GM18909 (cell line): ENCODE measurements at regions not wholly inside any gene's neighbourhood (a gene's known extent, or its start where the extent isn't known, plus 50 kb on each side); places are given as distances from the start of the nearest gene placed in this dataset.

Experiments used
- ATAC-seq: cut with Tn5 transposase; IDR thresholded peaks from one replicate; pipeline ENCODE4 v1.9.1; 2021; ENCODE audit warnings: mild to moderate bottlenecking; ENCODE audit not compliant: unreplicated experiment, poor library complexity

GRCh38 chr7:145951566-145951965, 165.0 kb upstream of the CNTNAP2 start:
- ATAC-seq = no peak

DNA sequence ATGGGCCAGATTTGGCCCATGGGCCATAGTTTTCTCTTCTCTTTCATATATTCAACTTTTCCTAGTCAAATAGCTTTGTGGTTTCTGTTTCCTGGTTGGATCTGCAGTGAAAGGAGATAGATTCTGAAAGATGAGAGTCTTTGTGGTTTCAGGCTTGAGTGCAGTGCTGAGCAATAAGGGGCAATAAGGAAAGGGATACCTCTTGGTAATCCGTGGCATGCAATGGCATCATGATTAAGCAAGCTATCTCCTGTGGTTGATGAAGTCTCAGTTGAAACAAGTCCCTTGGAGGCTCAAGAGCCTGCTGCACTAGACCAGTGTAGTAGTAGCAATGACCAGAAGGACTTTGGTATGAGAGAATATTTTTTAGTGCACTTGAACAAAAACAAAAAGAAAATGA, 187.7 kb upstream of the CNTNAP2 start:
- no peak for ATAC-seq

DNA sequence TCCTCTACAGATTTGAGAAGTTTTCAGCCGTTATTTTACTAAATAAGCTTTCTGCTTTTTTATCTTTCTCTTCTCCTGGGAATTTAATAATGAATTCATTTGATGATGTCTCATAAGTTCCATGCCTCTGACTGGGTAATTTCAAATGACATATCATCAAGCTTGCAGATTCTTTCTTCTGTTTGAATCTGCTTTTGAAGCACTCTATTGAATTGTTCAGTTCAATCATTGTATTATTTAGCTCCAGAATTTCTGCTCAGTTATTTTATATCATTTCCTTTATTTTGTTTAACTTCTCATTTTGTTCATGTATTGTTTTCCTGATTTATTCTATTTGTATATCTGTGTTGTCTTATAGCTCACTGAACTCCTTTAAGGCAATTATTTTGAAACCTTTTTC, 196.9 kb upstream of the CNTNAP2 start:
- ATAC-seq = no peak

DNA sequence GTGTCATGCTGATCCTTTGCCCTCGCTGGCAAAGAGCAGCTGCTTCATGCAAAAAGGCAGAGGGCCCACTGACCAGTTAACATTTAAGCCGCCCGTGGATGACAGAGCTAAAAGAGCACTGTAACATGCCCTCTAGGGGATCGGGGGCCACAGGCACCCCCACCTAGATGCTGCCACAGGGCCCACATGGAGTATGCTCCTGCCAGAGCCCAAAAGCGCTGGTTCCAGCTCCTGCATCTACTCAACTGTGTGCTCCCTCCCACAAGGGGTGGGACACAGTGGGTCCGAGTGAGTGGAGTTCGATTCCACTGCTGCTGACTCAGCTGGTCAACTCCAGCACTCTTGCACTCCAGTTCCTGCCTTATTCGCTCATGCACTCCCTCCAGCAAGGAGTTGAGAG, 199.8 kb upstream of the CNTNAP2 start:
- ATAC-seq = no peak

GRCh38 chr7:145915679-145916078, 200.9 kb upstream of the CNTNAP2 start:
- ATAC-seq = no peak

DNA sequence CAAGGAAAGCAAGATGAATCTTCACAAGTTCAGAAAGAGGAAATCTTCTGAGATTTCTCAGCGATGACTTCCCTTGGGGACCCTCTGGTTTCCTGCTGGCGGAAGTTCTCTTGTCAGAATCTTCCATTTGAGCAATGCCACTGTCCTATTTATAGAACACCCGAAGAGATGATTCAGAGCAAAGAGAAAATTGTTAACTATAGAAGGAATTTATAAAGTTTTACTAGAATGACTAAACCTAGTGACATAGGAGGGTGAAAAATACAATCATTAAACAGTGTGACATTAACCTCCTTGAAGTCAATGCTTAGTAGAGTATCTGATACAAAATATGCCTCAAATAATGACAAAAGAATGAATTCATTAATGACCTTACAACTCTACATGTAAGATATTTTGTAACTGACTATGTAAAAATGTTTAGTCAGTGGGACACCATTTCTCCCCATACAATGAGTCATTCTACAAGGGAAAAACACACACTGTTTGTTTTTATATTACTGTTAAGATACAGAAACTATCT, 206.5 kb upstream of the CNTNAP2 start:
- ATAC-seq = peak; percentile 85

DNA sequence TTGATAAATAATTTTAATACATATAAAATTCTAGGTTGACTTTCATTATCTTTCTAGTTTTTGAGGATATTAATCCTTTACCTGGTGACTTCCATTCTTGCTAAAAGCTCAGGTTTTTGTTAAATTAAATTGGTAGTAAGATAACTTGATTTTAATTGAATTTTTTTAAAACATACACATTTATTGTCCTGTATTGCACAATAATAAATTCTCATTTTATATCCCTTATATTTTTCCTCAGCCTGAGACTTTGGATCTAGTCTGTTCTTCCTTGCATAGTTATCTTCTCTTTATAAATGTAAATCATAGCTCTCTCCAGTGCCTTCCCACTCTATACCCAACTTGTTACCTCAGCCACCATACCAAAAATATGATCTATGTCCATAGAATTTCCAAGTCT, 212.9 kb upstream of the CNTNAP2 start:
- no peak for ATAC-seq

- no peak for ATAC-seq
These were observed 214.5 kb upstream of the CNTNAP2 start for GRCh38 chr7:145902123-145902522.

DNA sequence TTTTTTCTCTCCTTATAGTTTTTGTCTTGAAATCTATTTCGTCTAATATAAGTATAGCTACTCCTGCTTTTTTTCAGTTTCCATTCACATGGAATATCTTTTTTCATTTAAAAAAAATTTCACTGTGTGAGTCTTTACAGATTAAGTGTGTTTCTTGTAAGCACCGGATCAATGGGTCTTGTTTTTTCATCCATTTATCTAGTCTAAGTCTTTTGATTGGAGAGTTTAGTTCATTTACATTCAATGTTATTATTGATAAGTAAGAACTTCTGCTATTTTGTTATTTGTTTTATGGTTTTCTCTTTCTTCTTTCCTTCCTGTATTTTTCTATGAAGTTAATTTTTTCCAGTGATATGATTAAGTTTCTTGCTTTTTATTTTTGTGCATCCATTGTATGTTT, 216.7 kb upstream of the CNTNAP2 start:
- no peak for ATAC-seq

DNA sequence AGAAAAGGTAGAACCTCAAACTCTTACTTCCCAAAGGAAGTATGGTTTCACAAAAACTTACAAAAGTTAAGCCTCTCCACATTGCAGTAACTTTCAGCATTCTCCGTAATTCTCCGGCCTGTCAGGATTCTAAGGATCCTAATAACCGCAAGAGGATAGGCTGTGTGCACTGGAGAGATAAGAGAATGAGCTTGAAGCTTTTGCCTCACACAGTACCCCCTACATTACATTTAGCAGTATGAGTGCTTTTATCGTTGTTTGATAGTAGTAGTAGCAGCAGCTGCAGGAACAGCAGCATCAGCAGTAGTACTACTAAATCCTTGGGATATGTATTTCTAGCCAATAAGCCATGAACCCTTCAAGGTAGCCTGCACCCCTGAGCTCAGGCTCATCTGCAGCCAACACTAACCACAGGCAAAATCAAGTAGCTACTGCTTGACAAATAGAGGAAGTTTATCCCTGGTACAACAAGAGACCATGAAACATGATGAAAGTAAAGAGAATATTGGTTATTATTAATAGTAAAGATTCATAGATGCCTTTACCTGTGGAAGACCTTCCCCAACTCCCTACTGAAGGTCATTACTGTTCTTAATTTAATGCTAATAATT, 222.6 kb upstream of the CNTNAP2 start:
- ATAC-seq = no peak

- ATAC-seq = no peak
These were observed 231.7 kb upstream of the CNTNAP2 start for GRCh38 chr7:145884716-145885514.

DNA sequence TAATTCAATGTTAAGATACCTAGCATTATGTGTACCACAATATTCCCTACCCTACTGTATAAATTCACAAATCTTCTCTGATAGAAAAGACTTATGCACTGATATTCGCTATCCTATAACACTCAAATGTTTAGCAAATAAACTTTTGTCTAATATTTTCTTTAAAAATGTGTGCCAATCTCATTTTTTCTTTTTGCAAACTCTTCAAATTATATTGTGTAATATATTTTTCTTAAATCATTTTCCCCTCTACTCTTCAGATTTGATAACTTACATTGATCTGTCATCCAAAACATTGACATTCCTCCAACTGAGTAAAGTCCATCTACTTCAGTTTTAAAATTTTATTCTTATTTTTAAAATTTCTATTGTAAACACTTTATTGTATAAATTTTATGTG, 240.2 kb upstream of the CNTNAP2 start:
- ATAC-seq = no peak

- ATAC-seq = no peak
These were observed 241.3 kb upstream of the CNTNAP2 start for GRCh38 chr7:145875267-145875666.

GRCh38 chr7:145868935-145869334, 247.7 kb upstream of the CNTNAP2 start:
- ATAC-seq = no peak

GRCh38 chr7:145862212-145862611, 254.4 kb upstream of the CNTNAP2 start:
- no peak for ATAC-seq

DNA sequence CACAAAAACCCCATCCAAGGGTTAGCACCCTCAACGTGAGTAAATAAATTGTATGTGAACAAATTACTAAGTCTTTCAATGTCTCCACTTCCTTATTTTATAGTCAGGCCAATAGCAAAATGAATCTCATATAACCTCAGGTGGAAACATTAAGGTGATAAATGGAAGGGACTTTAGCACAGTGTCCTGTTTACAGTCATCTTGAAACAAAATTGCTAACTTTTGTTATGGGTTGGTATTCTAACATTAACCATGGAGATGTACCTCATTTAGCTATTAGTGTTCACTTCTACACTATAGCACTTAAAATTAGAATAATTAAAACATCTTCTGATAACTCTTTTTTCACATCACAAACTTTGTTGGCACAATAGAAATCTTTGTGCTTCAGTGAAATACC, 255.8 kb upstream of the CNTNAP2 start:
- ATAC-seq = no peak

- ATAC-seq = no peak
These were observed 266.0 kb upstream of the CNTNAP2 start for GRCh38 chr7:145850636-145851035.

- ATAC-seq = no peak
These were observed 267.9 kb upstream of the CNTNAP2 start for GRCh38 chr7:145848691-145849090.

DNA sequence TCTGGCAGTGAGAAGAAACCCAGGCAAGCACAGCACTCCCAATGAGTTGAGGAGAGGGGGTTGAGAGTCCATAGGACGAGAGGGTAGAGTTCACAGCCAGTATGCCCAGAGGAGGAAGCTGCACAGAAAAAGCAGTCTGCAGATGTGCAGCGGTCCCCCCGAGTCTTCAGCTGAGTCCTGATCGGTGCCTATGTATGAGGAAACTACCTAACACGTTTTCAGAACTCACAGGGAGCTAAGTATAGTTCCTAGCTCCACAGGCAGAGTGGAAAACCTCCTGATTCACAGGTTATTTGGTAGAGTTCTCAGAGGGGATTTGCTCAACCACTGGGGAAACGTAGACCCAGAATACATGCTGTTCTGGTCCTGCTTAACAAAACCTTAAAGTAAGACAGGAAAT, 271.3 kb upstream of the CNTNAP2 start:
- no peak for ATAC-seq

- no peak for ATAC-seq
These were observed 276.8 kb upstream of the CNTNAP2 start for GRCh38 chr7:145839814-145840213.

DNA sequence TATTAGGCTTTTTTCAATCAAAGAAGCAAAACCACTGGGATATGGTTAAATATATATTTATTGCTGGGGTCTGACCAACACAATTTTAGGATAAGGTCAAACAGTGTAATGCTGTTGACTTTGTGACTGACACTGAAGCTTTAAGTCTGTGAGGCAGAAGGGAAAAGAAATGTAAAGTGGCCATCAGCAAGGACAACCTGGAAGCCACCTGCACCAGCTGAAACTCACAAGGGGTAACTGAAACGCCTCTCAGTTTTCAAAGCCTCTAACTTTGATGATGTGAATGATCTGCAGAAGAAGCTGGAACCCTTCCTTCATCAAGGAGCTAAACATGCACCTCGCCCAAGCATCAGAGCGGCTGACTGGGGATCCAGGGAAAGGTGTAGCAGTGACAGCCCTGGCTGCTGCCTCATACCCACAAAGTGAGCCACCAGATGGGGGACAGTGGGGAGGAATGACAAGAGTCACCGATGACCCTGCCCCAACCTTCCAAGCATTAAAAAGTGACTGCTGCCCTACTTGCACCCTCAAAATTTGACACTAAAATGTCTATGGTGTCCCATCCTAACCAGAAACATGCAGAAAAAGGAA, 284.9 kb upstream of the CNTNAP2 start:
- no peak for ATAC-seq
